ENCODE measurements at regions not wholly inside any gene's neighbourhood (a gene's known extent, or its start where the extent isn't known, plus 50 kb on each side); places are given as distances from the start of the nearest gene placed in this dataset.

DNA sequence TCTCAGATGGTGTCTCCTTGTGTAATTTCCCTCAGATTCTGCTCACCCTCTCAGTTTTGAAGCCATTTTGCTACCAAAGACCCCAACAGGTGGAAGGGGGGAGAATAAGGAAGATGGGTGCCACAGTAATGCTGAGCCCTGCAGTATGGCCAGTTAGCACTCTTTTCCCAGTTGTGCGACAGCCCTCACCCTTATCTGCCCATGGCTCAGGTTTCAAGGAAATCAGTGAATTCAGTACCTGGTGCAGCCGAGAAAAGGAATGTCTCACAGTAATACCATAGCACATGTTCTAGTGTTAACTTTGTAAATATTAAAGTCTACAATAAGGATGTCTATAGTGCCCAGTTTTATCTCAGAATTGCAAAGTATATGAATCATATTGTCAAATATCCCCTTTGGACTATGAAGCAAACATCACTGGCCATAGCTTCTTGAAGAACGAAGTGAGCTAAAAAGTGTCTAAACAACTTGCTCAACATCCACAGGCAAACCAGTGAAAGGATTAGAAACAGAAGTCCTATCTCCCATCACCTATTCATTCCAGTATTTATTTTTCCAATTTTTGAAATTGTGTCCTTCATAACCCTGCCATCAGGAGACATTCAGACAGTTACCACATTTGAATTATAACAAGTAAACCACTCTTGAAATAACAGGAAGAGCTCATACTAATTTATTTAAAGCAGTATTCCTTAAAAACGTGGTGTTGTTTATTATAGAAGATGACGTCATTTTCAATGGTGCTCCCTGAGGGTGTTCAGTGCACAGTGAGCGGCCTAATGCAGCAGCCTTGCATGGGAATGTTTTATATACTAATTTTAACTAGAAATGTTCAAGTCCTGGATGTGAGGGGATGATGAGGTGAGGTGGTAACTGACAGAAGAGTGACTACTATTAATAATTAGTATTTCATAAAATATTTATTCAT is 366.2 kb downstream of the TFAP2A start:
- DNase-seq (ENCODE audit: low read depth, low spot score), result no peak

DNA sequence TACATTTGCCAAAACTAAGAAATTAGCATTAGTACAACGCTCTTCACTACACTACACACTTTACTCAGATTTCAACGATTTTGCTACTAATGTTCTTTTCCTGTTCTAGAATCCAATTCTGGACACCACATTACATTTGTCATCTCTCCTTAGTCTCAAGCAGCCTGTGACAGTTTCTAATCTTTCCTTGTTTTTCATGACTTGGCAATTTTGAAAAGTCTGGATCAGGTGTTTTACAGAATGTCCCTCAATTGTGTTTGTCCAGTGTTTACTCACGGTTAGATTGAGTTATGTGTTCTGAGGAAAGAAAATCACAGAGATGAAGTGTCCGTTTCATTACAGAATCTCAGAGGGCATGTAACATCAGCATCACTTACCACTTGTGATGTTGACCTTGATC is 372.6 kb downstream of the TFAP2A start:
- no peak for DNase-seq (ENCODE audit: low read depth, low spot score)

DNA sequence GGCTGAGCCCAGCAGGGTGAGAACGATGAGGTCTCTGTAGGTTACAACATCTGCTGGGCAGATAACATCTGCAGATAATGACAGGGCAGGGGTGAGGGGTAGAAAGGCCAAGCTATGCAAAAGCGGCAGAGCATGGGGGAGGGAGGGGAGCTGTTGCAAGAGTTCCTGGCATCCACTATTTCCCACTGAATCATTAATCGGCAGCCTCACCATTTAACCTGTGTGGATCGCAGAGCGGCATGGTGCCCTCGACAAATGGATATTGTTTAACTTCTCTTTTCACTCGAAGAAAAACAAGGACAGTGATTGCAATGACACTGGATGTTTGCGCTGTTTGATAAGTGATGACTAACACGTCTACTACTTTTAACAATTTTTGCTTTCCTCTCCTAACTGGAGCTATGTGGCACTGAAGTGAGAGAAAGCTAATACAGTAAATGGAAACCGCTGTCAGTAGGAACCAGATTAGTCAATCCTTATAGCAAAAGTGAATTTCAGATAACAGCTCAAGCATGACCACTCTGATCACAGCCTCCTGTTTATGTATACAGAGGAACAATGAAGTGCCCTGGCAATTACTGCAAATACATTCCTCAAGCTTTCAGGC is 381.5 kb downstream of the TFAP2A start:
- DNase-seq (ENCODE audit: low read depth, low spot score), result peak; percentile 82

DNA sequence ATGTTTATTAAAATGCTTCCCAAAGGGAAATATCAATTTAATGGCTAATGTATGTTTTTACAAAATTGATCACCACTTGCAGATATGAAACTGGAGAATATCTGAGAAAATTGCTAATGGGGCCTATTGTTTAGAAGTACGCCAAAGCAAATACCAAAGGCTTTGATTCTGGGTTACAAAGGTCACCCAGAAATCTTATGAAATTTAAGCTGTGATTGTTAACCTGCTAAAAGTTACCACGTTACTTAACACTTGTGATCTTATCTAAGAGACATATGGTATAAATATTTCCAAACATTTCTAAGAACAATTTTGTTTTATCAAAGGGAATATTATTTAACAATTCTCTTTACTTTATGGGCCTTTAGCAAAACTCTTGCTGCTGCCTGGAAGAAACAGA is 383.3 kb downstream of the TFAP2A start:
- DNase-seq (ENCODE audit: low read depth, low spot score), result no peak

DNA sequence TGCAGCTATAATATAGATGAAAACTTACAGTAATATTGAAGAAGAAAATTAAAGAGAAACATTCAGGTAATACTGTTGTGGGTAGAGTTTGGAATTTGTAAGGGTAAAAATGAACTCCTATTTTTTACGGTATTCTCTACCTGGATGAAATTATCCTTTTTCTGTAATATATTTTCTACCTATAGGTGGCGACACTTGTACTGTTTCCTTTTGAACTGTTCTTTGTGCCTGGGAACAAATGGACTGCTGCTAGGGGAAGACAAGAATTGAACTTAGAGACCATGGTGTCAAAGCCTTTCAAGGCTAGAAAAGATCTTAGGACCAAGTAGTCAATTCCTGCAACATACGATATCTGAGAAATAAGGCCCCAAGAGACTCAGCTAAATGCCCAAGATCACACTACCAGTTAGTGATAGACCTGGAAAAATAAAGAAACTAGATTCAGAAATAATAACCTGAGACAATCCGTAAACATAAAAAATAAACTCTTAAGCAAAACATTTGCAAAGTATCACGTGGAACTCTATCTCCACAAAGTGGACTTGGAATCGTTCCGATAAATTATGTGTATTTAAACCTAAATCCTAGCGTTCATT is 383.8 kb downstream of the TFAP2A start:
- DNase-seq (ENCODE audit: low read depth, low spot score), result peak; percentile 5

DNA sequence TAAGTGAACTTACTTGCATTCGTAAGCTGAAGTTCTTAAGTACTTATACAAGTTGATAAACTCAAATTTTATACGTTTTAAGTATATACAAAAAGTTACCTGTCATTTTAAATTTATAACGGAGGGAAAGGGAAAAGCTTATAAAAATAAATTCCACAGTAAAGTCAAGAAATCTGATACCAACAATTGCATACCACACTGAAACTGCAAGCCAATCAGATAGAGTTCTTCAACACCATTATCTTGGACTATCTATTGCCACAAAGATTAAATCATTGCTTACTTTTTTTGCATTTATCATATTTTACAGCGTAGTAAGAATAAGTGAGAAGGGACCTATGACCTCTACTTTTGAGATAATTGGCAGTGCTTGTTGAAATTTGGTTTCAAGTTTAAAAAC is 386.7 kb downstream of the TFAP2A start:
- DNase-seq (ENCODE audit: low read depth, low spot score), result no peak

DNA sequence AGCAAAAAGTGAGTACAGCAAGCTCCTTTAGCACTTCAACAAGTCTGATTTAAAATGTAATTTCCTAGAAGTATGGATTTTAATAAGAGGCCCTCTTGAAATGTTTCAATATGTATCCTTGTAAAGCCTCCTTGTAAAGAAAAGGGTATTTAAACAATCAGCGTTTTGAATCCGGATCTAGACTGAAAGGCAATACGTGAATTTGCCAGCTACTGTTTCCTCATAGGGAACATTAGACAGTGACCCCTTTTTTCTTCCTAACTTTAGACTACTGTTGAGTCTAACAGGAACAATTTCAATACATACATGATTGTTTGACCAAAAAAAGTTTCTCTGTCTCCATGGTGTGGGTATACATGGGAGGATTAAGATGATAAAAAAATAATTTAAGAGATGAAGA is 395.0 kb downstream of the TFAP2A start:
- no peak for DNase-seq (ENCODE audit: low read depth, low spot score)

DNA sequence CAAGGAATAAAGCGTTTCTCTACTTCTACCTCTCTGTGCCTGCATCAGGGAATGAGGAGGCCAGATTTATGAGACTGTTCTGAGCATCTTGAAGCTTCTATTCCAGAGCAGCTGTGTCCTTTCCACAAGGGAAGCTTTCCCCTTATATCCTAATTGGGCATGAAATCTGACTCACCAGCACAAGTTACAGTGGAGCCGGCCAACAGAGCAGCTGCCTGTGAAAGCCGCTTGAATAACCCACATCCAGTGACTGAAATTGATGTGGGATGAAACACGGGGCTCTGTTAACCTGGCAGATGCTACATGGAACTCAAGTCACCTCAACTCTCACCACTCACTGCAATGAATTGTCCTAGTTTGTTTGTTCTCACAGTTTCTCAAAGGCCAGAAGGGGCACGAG is 400.3 kb downstream of the TFAP2A start:
- DNase-seq (ENCODE audit: low read depth, low spot score), result peak; percentile 57

DNA sequence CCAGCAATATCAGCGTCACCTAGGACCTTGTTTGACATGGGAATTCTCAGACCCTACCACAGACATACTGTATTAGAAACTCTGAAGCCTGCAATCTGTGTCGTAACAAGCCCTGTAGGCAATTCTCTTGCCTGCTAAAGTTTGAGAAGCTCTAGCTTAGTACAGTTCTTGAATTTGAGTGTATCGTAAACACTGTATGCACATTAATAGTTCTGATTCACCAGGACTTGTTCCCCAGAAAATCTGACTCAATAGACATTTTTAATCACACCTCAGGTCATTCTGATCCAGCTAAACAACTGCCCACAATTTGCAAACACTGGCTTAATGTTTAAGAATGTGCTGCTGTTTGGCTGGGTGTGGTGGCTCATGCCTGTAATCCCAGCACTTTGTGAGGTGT is 414.3 kb downstream of the TFAP2A start:
- DNase-seq (ENCODE audit: low read depth, low spot score), result no peak

DNA sequence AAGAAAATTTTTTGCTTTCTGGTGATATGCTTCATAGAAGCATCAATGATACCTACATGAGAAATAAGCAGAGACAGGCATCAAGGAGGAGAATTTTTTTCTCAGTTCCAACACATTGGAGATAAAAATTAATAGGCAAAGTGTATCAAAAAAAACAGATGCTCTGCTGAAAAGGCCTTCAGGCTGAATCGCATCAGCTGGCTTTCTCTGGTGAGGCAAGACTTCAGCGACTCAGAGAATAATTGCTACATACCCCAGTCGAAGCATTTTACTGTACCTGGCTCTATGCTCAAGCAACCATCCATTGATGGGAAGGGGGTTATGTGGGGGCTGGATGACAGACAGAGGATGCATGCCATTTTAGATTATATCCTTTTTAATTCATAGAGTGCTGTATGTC is 415.1 kb downstream of the TFAP2A start:
- no peak for DNase-seq (ENCODE audit: low read depth, low spot score)

DNA sequence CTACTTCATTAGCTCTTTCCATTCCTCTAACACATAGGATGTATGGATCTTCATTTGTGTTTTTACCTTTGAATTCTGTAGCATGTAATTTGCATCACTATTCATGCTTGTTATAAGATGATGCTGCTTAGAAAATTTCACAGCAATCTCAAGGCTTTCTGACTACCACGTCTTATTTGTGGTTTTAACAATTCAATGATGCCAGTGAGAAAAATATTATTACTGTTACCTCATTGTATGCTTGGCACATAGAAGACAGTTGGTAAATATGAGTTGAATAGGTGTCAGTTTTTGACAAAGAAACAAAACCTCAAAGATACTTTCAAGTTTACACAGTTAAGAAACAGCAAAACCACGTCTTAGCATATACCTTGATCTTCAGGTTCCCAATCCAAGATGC is 428.6 kb downstream of the TFAP2A start:
- no peak for DNase-seq (ENCODE audit: low read depth, low spot score)

DNA sequence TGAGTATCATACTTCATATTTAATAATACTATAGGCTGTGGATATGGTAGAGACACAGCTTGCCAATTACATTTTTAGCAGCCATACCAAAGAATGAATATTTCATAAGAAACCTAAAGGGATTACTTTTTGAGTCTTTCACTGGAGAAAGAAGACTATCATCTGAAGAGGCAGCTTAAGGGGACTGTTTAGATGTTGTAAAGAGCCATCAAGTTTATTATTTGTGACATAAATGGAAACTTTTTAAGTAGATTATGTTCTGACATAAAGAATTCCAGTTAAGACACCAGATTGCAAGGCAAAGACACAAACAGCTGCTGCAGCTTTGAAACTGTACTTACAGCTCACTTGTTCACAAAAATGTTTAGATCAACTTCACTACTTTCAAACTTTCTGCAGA is 429.4 kb downstream of the TFAP2A start:
- DNase-seq (ENCODE audit: low read depth, low spot score), result no peak

DNA sequence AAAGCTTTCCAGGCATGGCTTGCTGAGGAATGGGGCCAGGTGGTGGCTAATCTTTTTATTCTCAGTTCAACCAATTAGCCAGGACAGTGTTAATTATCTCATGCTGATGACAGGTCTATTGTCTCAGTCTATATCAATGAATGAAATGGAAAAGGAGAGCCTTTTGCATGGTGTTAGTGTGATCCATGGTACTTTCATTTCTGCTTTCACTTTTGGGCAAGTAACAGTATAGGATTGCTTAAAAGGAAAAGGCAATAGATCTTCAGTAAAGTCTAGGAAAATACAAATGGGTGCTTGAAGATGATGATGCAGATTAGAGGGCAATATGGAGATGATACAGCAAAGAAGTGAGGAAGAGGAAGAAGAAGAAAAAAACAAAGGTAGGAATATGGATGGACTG is 430.3 kb downstream of the TFAP2A start:
- no peak for DNase-seq (ENCODE audit: low read depth, low spot score)

DNA sequence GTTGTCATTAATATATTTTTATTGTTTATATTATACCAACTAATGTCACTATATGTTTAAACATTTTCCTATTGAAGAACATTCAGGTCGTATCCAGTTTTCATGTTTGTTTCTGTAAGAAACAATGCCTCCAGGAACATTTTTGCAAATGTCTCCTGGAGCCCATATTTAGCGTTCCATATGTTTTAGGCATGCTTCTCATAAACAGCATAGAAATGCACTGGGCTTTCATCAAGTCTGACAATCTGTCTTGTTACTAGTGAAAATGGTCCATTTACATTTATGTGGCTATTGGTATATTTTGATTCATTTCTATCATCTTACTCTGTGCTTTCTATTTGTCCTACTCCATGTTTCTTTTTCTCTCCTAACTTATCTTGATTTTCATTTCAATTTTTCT is 431.7 kb downstream of the TFAP2A start:
- no peak for DNase-seq (ENCODE audit: low read depth, low spot score)

DNA sequence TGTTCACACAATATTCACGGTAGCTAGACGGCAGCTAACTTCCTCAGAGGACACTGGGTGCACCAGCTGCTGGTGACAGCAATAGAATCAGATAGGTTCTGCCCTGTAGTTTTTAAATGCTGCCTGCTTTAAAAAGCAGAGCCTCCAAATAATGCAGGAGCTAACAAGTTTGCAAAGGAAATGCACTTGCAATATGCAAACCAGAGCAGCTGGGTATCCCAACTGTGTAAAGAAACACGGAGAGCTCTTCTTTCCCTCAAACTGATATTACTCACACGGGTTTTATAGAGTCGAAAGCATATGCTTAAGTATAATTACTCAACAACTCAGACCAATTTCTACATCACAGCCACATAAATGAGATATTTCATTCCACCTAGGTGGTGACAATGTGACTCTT is 432.7 kb downstream of the TFAP2A start:
- no peak for DNase-seq (ENCODE audit: low read depth, low spot score)

DNA sequence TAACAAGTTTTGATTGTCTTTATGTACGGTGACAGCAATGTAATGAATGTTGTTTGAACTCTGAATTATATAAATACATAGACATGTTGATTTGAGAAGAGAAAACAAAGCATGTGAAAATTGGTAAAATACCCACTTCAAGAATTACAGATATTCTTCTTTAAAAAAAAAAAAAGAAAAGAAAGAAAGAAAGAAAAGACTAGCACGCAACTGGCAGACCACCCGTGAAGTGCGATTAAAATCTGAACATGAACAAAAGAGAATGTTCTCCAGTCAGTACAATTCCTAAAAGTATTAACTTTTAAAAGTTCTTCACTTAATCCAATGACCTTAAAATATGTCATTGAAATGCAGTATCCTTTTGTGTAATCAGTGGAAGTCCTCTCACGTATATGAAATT is 434.9 kb downstream of the TFAP2A start:
- no peak for DNase-seq (ENCODE audit: low read depth, low spot score)

DNA sequence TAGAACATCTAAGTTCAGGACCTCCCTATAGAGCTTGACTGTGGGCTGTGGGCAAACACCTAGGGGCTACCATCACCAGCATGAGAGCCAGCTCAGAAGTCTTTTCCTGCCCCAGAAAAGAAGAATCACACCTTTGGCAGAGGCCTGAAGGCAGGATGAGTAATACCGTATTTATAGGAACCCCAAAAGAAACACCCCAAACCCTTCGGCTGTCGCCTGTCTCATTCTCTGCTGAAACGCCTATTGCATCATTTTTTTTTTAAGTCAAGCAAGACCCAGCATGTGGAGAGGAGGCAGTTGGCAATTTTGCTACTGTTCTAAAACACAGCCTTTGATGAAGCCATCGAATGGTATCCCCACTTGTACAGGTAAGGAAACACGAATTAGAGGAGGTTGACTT is 436.4 kb downstream of the TFAP2A start:
- DNase-seq (ENCODE audit: low read depth, low spot score), result no peak

DNA sequence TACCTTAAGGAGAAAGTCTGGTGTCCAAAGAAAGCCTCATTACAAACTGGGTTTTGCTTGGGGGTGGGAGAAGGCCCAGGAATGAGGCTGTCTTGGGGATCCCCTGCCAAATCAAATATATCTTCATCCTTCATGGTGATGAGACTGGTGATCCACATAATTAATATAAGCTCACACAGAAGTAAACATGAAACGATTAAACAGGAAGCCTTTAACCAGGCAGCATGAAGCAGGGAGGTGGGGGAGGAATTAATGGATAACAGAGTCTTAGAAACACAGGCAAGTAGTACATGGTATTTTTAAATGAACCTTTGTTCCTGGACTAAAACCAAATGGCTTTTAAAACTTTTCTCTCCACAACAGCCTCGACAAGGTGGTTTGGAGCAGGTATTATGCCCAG is 437.5 kb downstream of the TFAP2A start:
- no peak for DNase-seq (ENCODE audit: low read depth, low spot score)

DNA sequence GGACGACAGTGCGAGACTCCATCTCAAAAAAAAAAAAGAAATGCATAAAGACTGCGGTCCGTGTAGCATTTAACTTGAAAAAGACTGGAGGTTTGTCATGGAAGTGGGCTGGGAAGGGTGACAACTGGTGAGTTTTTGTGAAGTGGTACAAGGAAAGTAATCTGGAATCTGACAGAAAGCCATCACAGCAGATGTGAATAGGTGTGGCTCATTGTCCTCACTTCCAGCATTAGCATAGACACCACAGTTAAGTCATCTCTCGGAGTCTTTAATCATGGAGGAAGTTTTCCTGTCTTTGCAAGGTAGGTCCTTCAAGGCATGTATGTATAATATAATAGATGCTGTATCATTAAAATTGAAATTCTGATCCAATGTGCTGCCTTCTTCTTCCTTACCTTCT is 453.2 kb downstream of the TFAP2A start:
- no peak for DNase-seq (ENCODE audit: low read depth, low spot score)

DNA sequence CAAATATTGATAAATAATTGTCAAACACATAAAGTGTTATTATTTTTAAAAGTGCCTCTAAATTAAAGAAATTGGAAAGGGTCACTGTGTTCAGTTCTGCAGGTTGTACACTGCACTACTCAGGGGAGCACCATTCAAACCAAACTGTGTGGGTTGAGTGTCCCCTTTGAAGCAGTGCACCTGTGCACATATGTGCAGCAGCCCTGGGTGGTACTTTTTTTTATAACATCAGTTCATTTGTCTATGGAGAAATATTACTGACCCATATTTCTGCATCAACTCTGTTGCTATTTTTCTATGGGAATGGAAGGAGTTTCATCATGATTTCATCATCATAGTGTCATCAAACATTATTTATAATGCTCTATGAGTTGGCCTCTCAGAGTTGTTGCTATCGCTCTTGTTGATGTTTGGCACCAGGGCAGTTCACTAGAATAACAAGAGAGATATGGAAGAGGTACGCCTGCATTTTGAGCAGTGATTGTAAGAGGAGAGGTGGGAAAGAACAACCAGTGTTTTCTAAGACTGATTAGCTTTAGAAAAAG is 457.6 kb downstream of the TFAP2A start:
- no peak for DNase-seq (ENCODE audit: low read depth, low spot score)

DNA sequence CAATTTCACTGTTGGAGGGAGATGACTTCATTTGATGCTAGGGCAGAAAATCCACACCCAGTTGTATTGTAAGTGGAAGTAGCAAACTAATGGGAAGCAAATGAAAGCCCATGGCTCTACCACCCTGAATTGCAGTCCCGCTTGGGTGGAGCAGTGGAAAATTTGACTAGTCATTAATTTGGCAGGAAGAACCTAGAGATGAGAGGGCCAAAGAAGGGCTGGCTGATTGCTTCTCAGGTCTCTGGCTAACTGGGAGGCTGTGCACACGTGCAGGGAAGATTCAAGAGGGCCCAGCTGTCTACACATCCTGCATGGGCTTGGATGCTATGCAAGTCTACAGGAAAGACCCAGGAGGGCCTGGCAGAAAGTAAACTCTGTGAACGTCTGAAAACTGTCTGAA is 466.2 kb downstream of the TFAP2A start:
- no peak for DNase-seq (ENCODE audit: low read depth, low spot score)

DNA sequence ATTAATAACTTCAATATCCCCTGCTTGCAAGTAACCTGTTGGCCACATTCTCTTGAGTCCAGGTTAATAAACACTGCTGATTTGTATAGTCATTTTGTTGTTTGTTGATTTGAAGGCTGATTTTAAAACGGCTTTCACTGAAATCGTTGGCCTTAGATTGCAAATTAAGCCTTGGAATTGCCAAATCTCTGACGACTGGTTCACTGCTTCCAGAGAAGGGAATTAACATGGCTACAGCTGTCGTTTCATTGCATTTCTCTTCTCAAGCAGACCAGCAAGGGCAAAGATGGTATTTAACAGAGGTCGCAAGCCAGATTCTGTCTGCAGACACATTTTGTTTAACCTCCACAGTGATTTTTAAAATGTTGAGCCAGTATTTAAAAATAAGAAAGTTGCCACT is 470.9 kb downstream of the TFAP2A start:
- DNase-seq (ENCODE audit: low read depth, low spot score), result no peak

DNA sequence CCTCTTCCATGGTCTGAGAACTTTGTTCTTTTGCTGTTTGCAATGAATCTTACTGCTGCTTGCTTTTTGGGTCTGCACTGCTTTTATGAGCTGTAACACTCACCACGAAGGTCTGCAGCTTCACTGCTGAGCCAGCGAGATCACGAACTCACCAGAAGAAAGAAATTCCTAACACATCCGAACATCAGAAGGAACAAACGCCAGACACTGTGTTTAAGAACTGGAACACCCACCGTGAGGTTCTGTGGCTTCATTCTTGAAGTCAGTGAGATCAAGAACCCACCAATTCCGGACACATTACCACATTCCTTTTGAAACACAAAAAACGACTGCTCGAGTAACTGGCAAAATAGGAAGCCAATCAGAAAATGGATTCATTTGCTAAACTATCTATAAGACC is 471.8 kb downstream of the TFAP2A start:
- no peak for DNase-seq (ENCODE audit: low read depth, low spot score)

Data from astrocyte of the hippocampus (primary cell).